HEK293 (cell line): ENCODE measurements at regions not wholly inside any gene's neighbourhood (a gene's known extent, or its start where the extent isn't known, plus 50 kb on each side); places are given as distances from the start of the nearest gene placed in this dataset.

ENCODE experiments used
- CTCF ChIA-PET: fragments of 350-600 bp; formaldehyde crosslinking; extraction: SDS; loops from one replicate; lab custom pipeline; 2021; ENCODE audit warnings: antibody characterized with exemption; lab: Yijun Ruan, JAX
- POLR2A ChIA-PET: fragments of 300-600 bp; formaldehyde crosslinking; extraction: SDS; loops from one replicate; lab custom pipeline; 2020; ENCODE audit warnings: antibody characterized with exemption, inconsistent platforms; lab: Yijun Ruan, JAX
- H3K27ac ChIP-seq: fragments of 200-500 bp; sonication (Bioruptor generic); 2 replicates; pipeline ENCODE4 v1.5.1; 2014; ENCODE audit warnings: low read depth, low read length, control low read depth, inconsistent platforms; ENCODE audit errors: extremely low read depth
- H3K36me3 ChIP-seq, 2 experiments: fragments of 200-500 bp in 1 of 2; sonication (Bioruptor generic) in 1 of 2; 1 replicate in 1 of 2; 2 replicates in 1 of 2; pipeline ENCODE4 v1.5.1; 2014 to 2017; ENCODE audit warnings: inconsistent platforms in 2 of 2, low read length in 2 of 2; ENCODE audit not compliant: control insufficient read depth in 2 of 2, insufficient read depth in 1 of 2
- H3K4me1 ChIP-seq: fragments of 200-500 bp; sonication (Bioruptor generic); 2 replicates; pipeline ENCODE4 v1.5.1; 2014; ENCODE audit warnings: mild to moderate bottlenecking, low read length, inconsistent platforms; ENCODE audit not compliant: control insufficient read depth, insufficient read depth
- H3K4me3 ChIP-seq: 2 replicates; pipeline ENCODE4 v1.5.1; 2011; ENCODE audit warnings: low read depth, mild to moderate bottlenecking, control low read depth, low read length, moderate library complexity
- H3K9me3 ChIP-seq: fragments of 200-500 bp; sonication (Bioruptor generic); 2 replicates; pipeline ENCODE4 v1.5.1; 2014; ENCODE audit warnings: low read depth, low read length, inconsistent platforms; ENCODE audit not compliant: control insufficient read depth, insufficient read depth
- GLI2 ChIP-seq: fragments of 450-650 bp; formaldehyde crosslinking; IDR thresholded peaks from 2 replicates; pipeline ENCODE4; 2017; ENCODE audit warnings: missing biosample characterization, missing genetic modification characterization, low read depth, borderline replicate concordance
- OSR2 ChIP-seq: fragments of 450-650 bp; formaldehyde crosslinking; IDR thresholded peaks from 2 replicates; pipeline ENCODE4 v1.5.1; 2016; ENCODE audit warnings: missing biosample characterization, missing genetic modification characterization
- PRDM1 ChIP-seq: fragments of 450-650 bp; formaldehyde crosslinking; IDR thresholded peaks from 2 replicates; pipeline ENCODE4; 2016; ENCODE audit warnings: missing biosample characterization, missing genetic modification characterization
- SCRT2 ChIP-seq: fragments of 450-650 bp; formaldehyde crosslinking; IDR thresholded peaks from 2 replicates; pipeline ENCODE4 v1.5.1; 2016; ENCODE audit warnings: missing biosample characterization, missing genetic modification characterization
- SETDB1 ChIP-seq: IDR thresholded peaks from one replicate; pipeline ENCODE4 v1.6.1; 2017; ENCODE audit warnings: mild to moderate bottlenecking, low read length, moderate library complexity, mixed read lengths; ENCODE audit not compliant: insufficient read length
- TCF7L2 ChIP-seq: IDR thresholded peaks from 2 replicates; pipeline ENCODE4 v1.6.1; 2011; ENCODE audit warnings: low read depth, mild to moderate bottlenecking, inconsistent platforms, low read length, moderate library complexity, borderline replicate concordance
- YY2 ChIP-seq: fragments of 450-650 bp; formaldehyde crosslinking; IDR thresholded peaks from 2 replicates; pipeline ENCODE4 v1.5.1; 2016; ENCODE audit warnings: missing biosample characterization, missing genetic modification characterization
- ZFP37 ChIP-seq: fragments of 450-650 bp; formaldehyde crosslinking; IDR thresholded peaks from 2 replicates; pipeline ENCODE4 v1.5.1; 2016; ENCODE audit warnings: missing biosample characterization, missing genetic modification characterization
- ZFP41 ChIP-seq: fragments of 450-650 bp; formaldehyde crosslinking; IDR thresholded peaks from 2 replicates; pipeline ENCODE4 v1.5.1; 2016; ENCODE audit warnings: missing biosample characterization, missing genetic modification characterization, borderline replicate concordance
- ZNF138 ChIP-seq: fragments of 450-650 bp; formaldehyde crosslinking; IDR thresholded peaks from 2 replicates; pipeline ENCODE4 v1.5.1; 2016; ENCODE audit warnings: missing biosample characterization, missing genetic modification characterization, borderline replicate concordance
- ZNF18 ChIP-seq: fragments of 450-650 bp; formaldehyde crosslinking; IDR thresholded peaks from 2 replicates; pipeline ENCODE4 v1.5.1; 2016; ENCODE audit warnings: missing biosample characterization, missing genetic modification characterization
- ZNF184 ChIP-seq: fragments of 450-650 bp; IDR thresholded peaks from 2 replicates; pipeline ENCODE4 v1.5.1; 2018; ENCODE audit warnings: missing biosample characterization, mild to moderate bottlenecking, missing genetic modification characterization
- ZNF19 ChIP-seq: fragments of 450-650 bp; formaldehyde crosslinking; IDR thresholded peaks from 2 replicates; pipeline ENCODE4; 2016; ENCODE audit warnings: missing biosample characterization, missing genetic modification characterization, low read depth
- ZNF23 ChIP-seq: fragments of 450-650 bp; formaldehyde crosslinking; IDR thresholded peaks from 2 replicates; pipeline ENCODE4 v1.5.1; 2016; ENCODE audit warnings: missing biosample characterization, missing genetic modification characterization, borderline replicate concordance
- ZNF311 ChIP-seq: fragments of 450-650 bp; formaldehyde crosslinking; IDR thresholded peaks from 2 replicates; pipeline ENCODE4 v1.5.1; 2017; ENCODE audit warnings: missing biosample characterization, missing genetic modification characterization, borderline replicate concordance
- ZNF433 ChIP-seq: fragments of 450-650 bp; formaldehyde crosslinking; IDR thresholded peaks from 2 replicates; pipeline ENCODE4 v1.5.1; 2016; ENCODE audit warnings: missing biosample characterization, missing genetic modification characterization, low read depth
- ZNF48 ChIP-seq: fragments of 450-650 bp; formaldehyde crosslinking; IDR thresholded peaks from 2 replicates; pipeline ENCODE4 v1.5.1; 2016; ENCODE audit warnings: missing biosample characterization, missing genetic modification characterization
- ZNF518A ChIP-seq: fragments of 450-650 bp; formaldehyde crosslinking; conservative IDR thresholded peaks from 2 replicates; pipeline ENCODE4 v1.5.1; 2016; ENCODE audit warnings: low read depth, missing biosample characterization, missing genetic modification characterization
- ZNF521 ChIP-seq: fragments of 450-650 bp; formaldehyde crosslinking; IDR thresholded peaks from 2 replicates; pipeline ENCODE4 v1.5.1; 2017; ENCODE audit warnings: missing biosample characterization, mild to moderate bottlenecking, missing genetic modification characterization
- ZNF571 ChIP-seq: fragments of 450-650 bp; formaldehyde crosslinking; IDR thresholded peaks from 2 replicates; pipeline ENCODE4 v1.5.0; 2017; ENCODE audit warnings: missing biosample characterization, missing genetic modification characterization
- ZNF600 ChIP-seq: fragments of 450-650 bp; formaldehyde crosslinking; IDR thresholded peaks from 2 replicates; pipeline ENCODE4 v1.5.1; 2016; ENCODE audit warnings: missing biosample characterization, missing genetic modification characterization
- ZNF654 ChIP-seq: fragments of 450-650 bp; formaldehyde crosslinking; IDR thresholded peaks from 2 replicates; pipeline ENCODE4 v1.5.1; 2016; ENCODE audit warnings: low read depth, missing biosample characterization, missing genetic modification characterization
- ZNF670 ChIP-seq: fragments of 450-650 bp; formaldehyde crosslinking; IDR thresholded peaks from 2 replicates; pipeline ENCODE4 v1.5.1; 2016; ENCODE audit warnings: missing biosample characterization, missing genetic modification characterization, low read depth
- ZNF701 ChIP-seq: fragments of 450-650 bp; formaldehyde crosslinking; IDR thresholded peaks from 2 replicates; pipeline ENCODE4 v1.5.1; 2016; ENCODE audit warnings: missing biosample characterization, missing genetic modification characterization
- ZNF768 ChIP-seq: fragments of 450-650 bp; formaldehyde crosslinking; IDR thresholded peaks from 2 replicates; pipeline ENCODE4 v1.5.1; 2018; ENCODE audit warnings: missing biosample characterization, mild to moderate bottlenecking, missing genetic modification characterization
- ZNF776 ChIP-seq: fragments of 450-650 bp; formaldehyde crosslinking; IDR thresholded peaks from 2 replicates; pipeline ENCODE4 v1.5.0; 2017; ENCODE audit warnings: missing biosample characterization, missing genetic modification characterization, borderline replicate concordance
- ZSCAN16 ChIP-seq: fragments of 450-650 bp; formaldehyde crosslinking; IDR thresholded peaks from 2 replicates; pipeline ENCODE4 v1.5.1; 2016; ENCODE audit warnings: missing biosample characterization, missing genetic modification characterization
- ZSCAN4 ChIP-seq: fragments of 450-650 bp; formaldehyde crosslinking; IDR thresholded peaks from 2 replicates; pipeline ENCODE4 v1.5.1; 2017; ENCODE audit warnings: missing biosample characterization, missing genetic modification characterization

GRCh38 chr12:19994968-19995367, 373.4 kb upstream of the PDE3A start (continued):
- TF ChIP-seq ZNF518A (tag by site-specific recombination) (no peak), ZNF18 (tag by site-specific recombination) (no peak), SCRT2 (no peak), OSR2 (no peak), TCF7L2 (no peak), ZNF571 (tag by site-specific recombination) (no peak), ZNF768 (tag by site-specific recombination) (no peak)

- no peaks in the 10 kb centered on the region for H3K36me3 ChIP-seq
- H3K9me3 ChIP-seq = no peaks in the 10 kb centered on the region
- no peak for TF ChIP-seq ZNF184 (tag by site-specific recombination)
- TF ChIP-seq ZNF670 = no peak
- TF ChIP-seq ZFP41 = no peak
- TF ChIP-seq ZNF48 (tag by site-specific recombination) = no peak
- TF ChIP-seq ZNF521 (tag by site-specific recombination) = no peak
- no peak for TF ChIP-seq ZNF654 (tag by site-specific recombination)
- no peak for TF ChIP-seq ZSCAN16
- TF ChIP-seq ZNF776 (tag by site-specific recombination) = no peak
- TF ChIP-seq, all 188 proteins: peak for 0
- Histone ChIP-seq H3K27ac (no peak overlapping the region), H3K4me1 (no peaks in the 10 kb centered on the region), H3K4me3 (no peak overlapping the region)
- CTCF ChIA-PET = interaction anchor here (0.6 kb wide), 1 partner anchor 8 kb away, joined by 4 read pairs; no protein-coding TSS in a partner anchor
- POLR2A ChIA-PET = no interaction called here
Observed at GRCh38 chr12:19997656-19998400, 370.5 kb upstream of the PDE3A start.

GRCh38 chr12:19998411-19998810, 369.9 kb upstream of the PDE3A start:
- H3K4me1 ChIP-seq = no peaks in the 10 kb centered on the region
- ChIA-PET POLR2A (no interaction called here), CTCF (no interaction called here)
- no peak overlapping the region for H3K27ac ChIP-seq
- H3K36me3 ChIP-seq = no peaks in the 10 kb centered on the region
- no peak overlapping the region for H3K4me3 ChIP-seq
- H3K9me3 ChIP-seq = no peaks in the 10 kb centered on the region
- TF ChIP-seq ZNF701 = no peak
- TF ChIP-seq ZNF23 (tag by site-specific recombination) = no peak
- TF ChIP-seq YY2 (tag by site-specific recombination) = no peak
- no peak for TF ChIP-seq ZNF776 (tag by site-specific recombination)
- TF ChIP-seq ZNF19 (tag by site-specific recombination) = no peak
- TF ChIP-seq PRDM1 (tag by site-specific recombination) = no peak
- TF ChIP-seq GLI2 (tag by site-specific recombination) = no peak
- TF ChIP-seq OSR2 = no peak
- no peak for TF ChIP-seq ZNF433 (tag by site-specific recombination)
- TF ChIP-seq ZNF600 (tag by site-specific recombination) = no peak
- no peak for TF ChIP-seq ZFP37
- no peak for TF ChIP-seq ZSCAN4 (tag by site-specific recombination)
- TF ChIP-seq ZNF138 (tag by site-specific recombination) = no peak
- no peak for TF ChIP-seq ZNF311 (tag by site-specific recombination)
- TF ChIP-seq SETDB1 = no peak
